NCI-H2227 treated with DMSO at 0.1 percent for 48 hours (cell line): ENCODE measurements at regions not wholly inside any gene's neighbourhood (a gene's known extent, or its start where the extent isn't known, plus 50 kb on each side); places are given as distances from the start of the nearest gene placed in this dataset.
"Not testable (repeated sequence)": the region's sequence is repeated elsewhere in the genome, so short reads cannot be mapped to it uniquely, and the experiment has no call there.

Source experiments
- DNase-seq: peaks from one replicate; lab custom pipeline; 2025; lab: John Stamatoyannopoulos, UW

DNA sequence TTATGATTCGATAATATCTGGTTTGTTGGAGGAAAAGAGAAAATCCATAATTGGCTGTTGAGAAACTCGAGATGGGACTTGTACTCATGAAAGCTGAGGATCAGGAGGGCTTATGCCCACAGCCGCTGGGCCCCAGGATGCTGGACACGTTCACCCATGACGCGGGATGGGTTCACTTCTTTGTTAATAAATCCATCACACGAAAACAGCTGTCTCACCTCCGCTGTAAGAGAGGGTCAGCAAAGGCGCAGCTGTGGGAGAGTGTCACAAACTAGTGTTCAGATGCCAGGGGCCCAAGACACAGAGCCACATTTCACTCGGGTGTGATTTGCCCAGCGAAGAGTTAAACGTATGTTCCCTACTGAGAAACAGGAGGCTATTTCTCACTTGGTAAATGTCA, 315.1 kb downstream of the THBS2 start:
- no peak for DNase-seq

GRCh38 chr6:168937054-168937453, 316.6 kb downstream of the THBS2 start:
- DNase-seq, result no peak

DNA sequence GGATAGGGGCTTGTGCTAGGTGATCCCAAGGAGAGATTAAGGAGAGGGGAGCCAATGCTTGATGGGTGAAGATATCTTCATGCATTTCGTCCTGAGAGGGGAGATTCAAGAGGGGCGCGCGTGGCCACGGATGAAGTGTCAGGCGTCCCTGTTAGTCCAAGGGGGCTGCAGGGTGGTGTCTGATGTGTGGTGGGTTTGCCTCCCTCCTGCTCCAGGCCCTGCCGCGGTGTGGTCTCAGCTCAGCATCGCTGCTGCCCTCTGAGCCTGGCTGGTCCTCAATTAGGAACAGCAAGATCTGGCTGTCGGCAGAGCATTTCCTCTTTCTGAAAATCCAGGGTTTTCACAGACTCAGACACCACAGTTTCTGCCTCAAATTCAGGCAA, 318.0 kb downstream of the THBS2 start:
- no peak for DNase-seq

GRCh38 chr6:168934660-168935627, 318.7 kb downstream of the THBS2 start:
- DNase-seq, result no peak

DNA sequence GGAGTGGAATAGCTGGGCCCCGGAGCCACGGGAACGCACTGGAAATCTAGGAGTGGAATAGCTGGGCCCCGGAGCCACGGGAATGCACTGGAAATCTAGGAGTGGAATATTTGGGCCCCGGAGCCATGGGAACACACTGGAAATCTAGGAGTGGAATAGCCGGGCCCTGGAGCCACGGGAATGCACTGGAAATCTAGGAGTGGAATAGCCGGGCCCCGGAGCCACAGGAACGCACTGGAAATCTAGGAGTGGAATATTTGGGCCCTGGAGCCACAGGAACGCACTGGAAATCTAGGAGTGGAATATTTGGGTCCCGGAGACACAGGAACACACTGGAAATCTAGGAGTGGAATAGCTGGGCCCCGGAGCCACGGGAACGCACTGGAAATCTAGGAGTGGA, 321.5 kb downstream of the THBS2 start:
- not testable (repeated sequence) for DNase-seq

GRCh38 chr6:168931072-168931471, 322.6 kb downstream of the THBS2 start:
- DNase-seq, result not testable (repeated sequence)

DNA sequence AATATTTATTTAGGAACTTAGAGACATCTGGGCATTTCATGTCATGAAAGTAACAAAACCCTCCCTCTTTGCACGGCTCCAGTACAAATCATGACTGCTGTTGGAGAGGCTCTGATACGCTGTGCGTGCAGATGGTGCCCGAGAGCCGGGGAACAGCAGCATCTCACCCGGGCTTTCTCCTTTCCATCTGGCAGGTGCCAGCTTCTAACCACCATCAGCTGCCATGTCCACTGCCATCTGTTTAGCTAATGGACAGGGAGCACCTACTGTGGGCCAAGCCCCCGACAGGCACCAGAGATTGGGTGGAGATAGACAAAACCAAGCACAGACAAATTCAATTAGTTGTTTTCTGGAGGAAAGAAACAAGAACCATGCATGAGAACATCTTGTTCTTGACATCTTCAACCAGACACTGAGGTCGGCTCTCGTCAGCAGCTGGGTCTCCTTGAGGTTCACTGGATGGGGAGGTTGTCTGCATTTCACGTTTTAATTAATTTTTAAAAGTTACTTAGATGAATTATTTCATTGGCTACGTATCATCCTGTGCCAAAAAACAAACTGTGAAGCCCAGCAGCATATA, 323.7 kb downstream of the THBS2 start:
- DNase-seq, result no peak

DNA sequence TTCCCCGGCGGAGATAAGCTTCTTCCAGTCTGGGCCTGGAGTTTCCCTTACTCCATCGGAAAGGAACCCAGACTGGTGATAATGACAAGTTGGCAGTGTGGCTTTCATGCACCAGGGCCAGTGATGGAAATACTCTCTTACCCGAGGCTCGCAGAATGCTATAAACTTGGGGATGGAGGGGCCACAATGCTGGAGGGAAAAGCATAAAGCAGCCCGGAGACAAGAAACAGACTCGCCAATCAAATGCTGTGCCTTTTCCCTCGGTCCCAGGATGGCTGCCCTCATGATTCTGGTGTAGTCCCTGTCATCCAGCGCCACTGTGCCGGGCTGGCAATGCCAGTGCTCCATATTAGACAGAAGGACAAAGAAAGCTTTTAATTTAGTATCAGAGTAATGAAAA, 325.6 kb downstream of the THBS2 start:
- DNase-seq, result no peak

DNA sequence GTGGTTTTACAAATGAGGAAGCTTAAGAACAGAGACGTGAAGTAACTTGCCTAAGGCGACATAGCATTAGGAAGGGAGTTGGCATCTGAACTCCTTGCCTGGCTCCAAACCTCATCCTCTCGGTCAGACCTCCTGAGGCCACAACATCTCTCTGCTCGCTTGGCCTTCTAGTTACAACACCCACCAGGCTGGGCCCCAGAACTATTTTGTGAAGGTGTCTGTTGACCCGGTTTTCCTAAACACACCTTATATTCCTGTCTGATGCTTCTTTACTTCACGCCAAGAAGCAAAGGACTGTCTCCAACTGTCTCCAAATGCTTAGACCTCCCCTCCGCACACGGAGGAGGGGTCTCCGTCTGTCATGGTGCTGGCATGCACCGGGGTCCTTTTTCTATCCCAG, 326.6 kb downstream of the THBS2 start:
- no peak for DNase-seq

- DNase-seq, result no peak
Observed at GRCh38 chr6:168926306-168926705, 327.3 kb downstream of the THBS2 start.

DNA sequence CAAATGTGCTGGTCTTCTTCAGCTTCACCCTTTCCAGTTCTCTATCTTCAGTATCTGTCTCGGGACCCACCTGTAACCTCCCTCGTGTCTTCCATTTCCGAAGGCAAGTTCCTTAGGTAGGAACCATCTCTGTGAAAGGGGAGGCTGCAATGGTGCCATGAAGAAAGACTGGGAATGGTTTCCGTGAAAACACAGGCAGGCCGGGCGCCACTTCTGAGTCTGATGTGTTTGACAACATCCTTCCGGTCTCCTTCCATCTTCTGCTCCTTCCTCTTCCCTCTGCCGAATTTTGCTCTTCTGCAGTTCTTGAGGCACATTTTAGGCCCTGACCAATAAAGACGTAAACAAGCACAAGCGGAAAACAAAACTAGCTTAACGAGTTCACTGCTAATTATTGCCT, 328.0 kb downstream of the THBS2 start:
- no peak for DNase-seq

GRCh38 chr6:168923171-168923570, 330.5 kb downstream of the THBS2 start:
- no peak for DNase-seq

DNA sequence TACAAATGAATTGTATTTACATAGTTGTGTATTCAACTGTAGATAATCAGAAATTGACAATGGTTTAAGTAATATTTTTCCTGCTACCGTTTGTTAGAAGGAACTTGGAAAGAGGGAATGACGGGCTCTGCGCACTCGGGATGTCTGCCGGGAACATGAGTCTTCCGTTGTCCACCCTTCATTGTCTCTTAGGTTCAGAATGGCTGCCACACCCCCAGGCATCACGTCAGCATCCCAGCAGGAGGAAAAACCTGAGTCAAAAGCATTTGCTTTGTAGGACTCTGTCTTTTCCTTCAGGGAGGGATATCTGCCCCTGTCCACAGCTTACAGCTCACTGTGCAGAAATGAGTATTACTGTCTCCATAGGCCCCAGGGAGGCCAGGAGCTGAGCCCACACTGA, 331.2 kb downstream of the THBS2 start:
- no peak for DNase-seq

- no peak for DNase-seq
Observed at GRCh38 chr6:168920289-168920688, 333.4 kb downstream of the THBS2 start.

DNA sequence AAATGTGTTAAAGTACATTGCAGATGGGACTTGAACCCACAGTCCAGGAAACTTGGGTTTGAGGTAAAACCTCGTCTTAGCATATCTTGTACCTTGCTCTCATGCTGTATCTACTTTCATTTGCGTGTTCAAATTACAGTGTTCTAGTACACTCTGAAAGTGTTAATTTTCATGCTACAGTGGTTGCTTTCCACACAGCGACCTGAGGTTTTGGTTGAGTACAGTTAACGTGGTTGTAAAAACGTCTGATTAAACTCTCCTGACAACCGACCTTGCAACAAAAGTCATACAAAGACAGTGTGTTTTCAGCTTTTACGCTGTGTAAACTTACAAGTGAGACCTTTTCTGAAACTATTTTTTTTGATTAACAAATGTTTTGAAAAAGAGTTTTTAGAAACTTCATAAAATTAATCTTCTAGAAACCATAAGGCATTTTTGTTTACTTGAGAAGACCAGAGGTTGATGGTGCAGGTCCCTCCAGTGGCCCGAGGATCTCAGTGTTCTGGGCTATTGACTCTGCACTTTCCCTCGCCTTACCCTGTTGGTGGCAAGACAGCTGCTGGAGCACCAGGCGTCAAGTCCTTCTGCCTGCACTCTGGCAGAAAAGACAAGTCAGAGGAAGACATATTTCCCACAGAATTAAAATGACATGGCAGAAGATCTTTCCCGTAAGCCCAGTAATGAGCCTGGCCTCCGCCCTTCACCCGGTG, 334.0 kb downstream of the THBS2 start:
- no peak for DNase-seq

GRCh38 chr6:168916576-168917211, 337.0 kb downstream of the THBS2 start:
- DNase-seq, result no peak

- no peak for DNase-seq
Observed at GRCh38 chr6:168915855-168916254, 337.8 kb downstream of the THBS2 start.

- DNase-seq, result no peak
Observed at GRCh38 chr6:168915242-168915641, 338.4 kb downstream of the THBS2 start.

GRCh38 chr6:168913866-168914469, 339.7 kb downstream of the THBS2 start:
- DNase-seq, result no peak

- DNase-seq, result not testable (repeated sequence)
Observed at GRCh38 chr6:168913231-168913865, 340.3 kb downstream of the THBS2 start.

GRCh38 chr6:168909288-168909687, 344.4 kb downstream of the THBS2 start:
- no peak for DNase-seq
